C4-2B (cell line): ENCODE measurements at regions not wholly inside any gene's neighbourhood (a gene's known extent, or its start where the extent isn't known, plus 50 kb on each side); places are given as distances from the start of the nearest gene placed in this dataset.

Experiments used
- CTCF ChIP-seq: fragments of 450-650 bp; conservative IDR thresholded peaks from 2 replicates; pipeline ENCODE4 v1.5.1; 2017; ENCODE audit warnings: mild to moderate bottlenecking
- ZFX ChIP-seq: fragments of 450-650 bp; IDR thresholded peaks from 2 replicates; pipeline ENCODE4 v1.6.1; 2017

GRCh38 chr12:13849456-13849855 is 131.9 kb downstream of the GRIN2B start:
- no peak for TF ChIP-seq CTCF
- no peak for TF ChIP-seq ZFX
